ENCODE measurements at regions not wholly inside any gene's neighbourhood (a gene's known extent, or its start where the extent isn't known, plus 50 kb on each side); places are given as distances from the start of the nearest gene placed in this dataset.
A peak's percentile ranks its signal among the peaks of the same experiment; 100 is the strongest.

GRCh38 chr3:107283948-107284347 lies 93.3 kb upstream of the CCDC54 start:
- peak; percentile 9 for DNase-seq (ENCODE audit: low read depth)
- TF ChIP-seq, protein P1, sequence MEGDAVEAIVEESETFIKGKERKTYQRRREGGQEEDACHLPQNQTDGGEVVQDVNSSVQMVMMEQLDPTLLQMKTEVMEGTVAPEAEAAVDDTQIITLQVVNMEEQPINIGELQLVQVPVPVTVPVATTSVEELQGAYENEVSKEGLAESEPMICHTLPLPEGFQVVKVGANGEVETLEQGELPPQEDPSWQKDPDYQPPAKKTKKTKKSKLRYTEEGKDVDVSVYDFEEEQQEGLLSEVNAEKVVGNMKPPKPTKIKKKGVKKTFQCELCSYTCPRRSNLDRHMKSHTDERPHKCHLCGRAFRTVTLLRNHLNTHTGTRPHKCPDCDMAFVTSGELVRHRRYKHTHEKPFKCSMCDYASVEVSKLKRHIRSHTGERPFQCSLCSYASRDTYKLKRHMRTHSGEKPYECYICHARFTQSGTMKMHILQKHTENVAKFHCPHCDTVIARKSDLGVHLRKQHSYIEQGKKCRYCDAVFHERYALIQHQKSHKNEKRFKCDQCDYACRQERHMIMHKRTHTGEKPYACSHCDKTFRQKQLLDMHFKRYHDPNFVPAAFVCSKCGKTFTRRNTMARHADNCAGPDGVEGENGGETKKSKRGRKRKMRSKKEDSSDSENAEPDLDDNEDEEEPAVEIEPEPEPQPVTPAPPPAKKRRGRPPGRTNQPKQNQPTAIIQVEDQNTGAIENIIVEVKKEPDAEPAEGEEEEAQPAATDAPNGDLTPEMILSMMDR (IDR thresholded peaks at IDR 0.05; ENCODE audit: low read depth, low read length, missing control alignments): no peak
- H3K4me3 ChIP-seq (ENCODE audit: low read depth, low read length): no peak overlapping the region
- in situ Hi-C loops (cut with HindIII; ENCODE audit: low sequenced_read_pairs): no loop called here

DNA sequence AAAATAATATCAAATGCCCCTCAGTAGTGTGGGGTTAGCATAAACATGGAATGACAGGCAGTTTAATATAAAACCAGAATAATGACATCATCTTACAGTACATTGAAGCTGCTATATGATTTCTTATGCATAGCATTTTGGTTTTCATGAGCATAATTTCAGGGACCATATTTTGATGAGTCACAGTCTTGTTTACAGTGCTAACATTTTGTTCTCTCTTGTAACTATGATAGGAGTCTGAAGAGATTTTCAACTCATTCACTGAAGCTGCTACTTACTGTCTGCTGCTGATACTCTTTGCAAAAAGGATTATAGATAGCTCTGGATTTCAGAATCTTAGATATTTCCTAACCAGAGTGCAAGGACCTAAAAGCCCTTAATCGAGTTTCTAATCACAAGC lies 92.6 kb upstream of the CCDC54 start:
- H3K4me3 ChIP-seq (ENCODE audit: low read depth, low read length): no peak overlapping the region
- TF ChIP-seq, protein P1 (IDR thresholded peaks at IDR 0.05; ENCODE audit: low read depth, low read length, missing control alignments): no peak
- in situ Hi-C loops (cut with HindIII; ENCODE audit: low sequenced_read_pairs): no loop called here
- peak; percentile 8 for DNase-seq (ENCODE audit: low read depth)

GRCh38 chr3:107285197-107285596 lies 92.0 kb upstream of the CCDC54 start:
- TF ChIP-seq, protein P1 (IDR thresholded peaks at IDR 0.05; ENCODE audit: low read depth, low read length, missing control alignments): no peak
- in situ Hi-C loops (cut with HindIII; ENCODE audit: low sequenced_read_pairs): no loop called here
- no peak overlapping the region for H3K4me3 ChIP-seq (ENCODE audit: low read depth, low read length)
- peak; percentile 4 for DNase-seq (ENCODE audit: low read depth)

DNA sequence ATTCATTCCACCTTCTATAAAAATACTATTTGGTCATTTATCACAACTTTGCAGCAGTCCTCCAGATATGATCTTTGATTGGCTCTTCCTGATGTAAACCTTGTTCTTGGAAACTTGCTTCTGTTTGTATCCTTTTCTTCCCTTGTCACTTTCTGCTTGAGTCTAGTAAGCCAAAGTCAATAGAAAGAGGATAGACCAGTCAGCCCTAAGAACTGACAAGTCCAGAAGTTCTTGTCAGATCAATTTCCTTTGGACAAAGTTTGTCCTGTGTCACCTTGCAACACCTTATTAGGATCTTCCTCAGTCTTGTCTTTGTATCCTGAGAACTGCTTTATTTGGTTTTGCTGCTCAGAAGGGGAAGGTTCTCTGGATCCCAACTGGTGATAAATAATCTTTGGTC lies 87.9 kb upstream of the CCDC54 start:
- H3K4me3 ChIP-seq (ENCODE audit: low read depth, low read length): no peak overlapping the region
- no peak for DNase-seq (ENCODE audit: low read depth)
- in situ Hi-C loops (cut with HindIII; ENCODE audit: low sequenced_read_pairs): no loop called here
- TF ChIP-seq, protein P1 (IDR thresholded peaks at IDR 0.05; ENCODE audit: low read depth, low read length, missing control alignments): no peak

- no peak for DNase-seq (ENCODE audit: low read depth)
- in situ Hi-C loops (cut with HindIII; ENCODE audit: low sequenced_read_pairs): no loop called here
- TF ChIP-seq, protein P1 (IDR thresholded peaks at IDR 0.05; ENCODE audit: low read depth, low read length, missing control alignments): no peak
- H3K4me3 ChIP-seq (ENCODE audit: low read depth, low read length): no peak overlapping the region
Observed at GRCh38 chr3:107294117-107294516, 83.1 kb upstream of the CCDC54 start.

- in situ Hi-C loops (cut with HindIII; ENCODE audit: low sequenced_read_pairs): no loop called here
Observed at GRCh38 chr3:107297597-107297996, 79.6 kb upstream of the CCDC54 start.

More at GRCh38 chr3:107297597-107297996, 79.6 kb upstream of the CCDC54 start:
- TF ChIP-seq, protein P1 (IDR thresholded peaks at IDR 0.05; ENCODE audit: low read depth, low read length, missing control alignments): no peak
- DNase-seq (ENCODE audit: low read depth): no peak
- no peak overlapping the region for H3K4me3 ChIP-seq (ENCODE audit: low read depth, low read length)

Measured in astrocyte of the cerebellum (primary cell).